OCI-LY3 (cell line): ENCODE measurements at regions not wholly inside any gene's neighbourhood (a gene's known extent, or its start where the extent isn't known, plus 50 kb on each side); places are given as distances from the start of the nearest gene placed in this dataset.

Source experiments
- H2AFZ ChIP-seq: fragments of 200-600, 300-600 bp; shearing (Covaris generic); 2 replicates; pipeline ENCODE4 v1.6.0; 2014; ENCODE audit warnings: antibody characterized with exemption, low read depth, low read length
- H3K27ac ChIP-seq: fragments of 200-600, 300-600 bp; sonication (generic); 2 replicates; pipeline ENCODE4 v1.5.1; 2014; ENCODE audit warnings: mild to moderate bottlenecking, low read length, moderate library complexity, mixed read lengths
- H3K27me3 ChIP-seq: fragments of 200-600, 300-600 bp; sonication (generic); 2 replicates; pipeline ENCODE4 v1.6.1; 2014; ENCODE audit warnings: low read depth, low read length, mixed read lengths
- H3K36me3 ChIP-seq: fragments of 200-600, 300-600 bp; sonication (generic); replicated peaks from 2 replicates; pipeline ENCODE3; 2014; ENCODE audit warnings: low read depth, low read length, mixed read lengths
- H3K4me1 ChIP-seq: fragments of 300-600, 200-600 bp; sonication (generic); 2 replicates; pipeline ENCODE4 v1.6.1; 2014; ENCODE audit warnings: low read length, mixed read lengths
- H3K4me2 ChIP-seq: fragments of 200-600, 300-600 bp; sonication (generic); 2 replicates; pipeline ENCODE4 v1.6.1; 2014; ENCODE audit warnings: low read length, mixed read lengths
- H3K4me3 ChIP-seq: fragments of 300-600, 200-600 bp; sonication (generic); 2 replicates; pipeline ENCODE4 v1.5.1; 2014; ENCODE audit warnings: antibody characterized with exemption, mild to moderate bottlenecking, low read length, moderate library complexity
- H3K79me2 ChIP-seq: fragments of 300-600, 200-600 bp; shearing (Covaris generic); 2 replicates; pipeline ENCODE4 v1.6.1; 2014; ENCODE audit warnings: mild to moderate bottlenecking, low read length, mixed read lengths
- H3K9ac ChIP-seq: fragments of 300-600, 200-600 bp; shearing (Covaris generic); 2 replicates; pipeline ENCODE4 v1.6.0; 2014; ENCODE audit warnings: mild to moderate bottlenecking, low read length, moderate library complexity
- H3K9me3 ChIP-seq: fragments of 200-600, 300-600 bp; shearing (Covaris generic); 2 replicates; pipeline ENCODE4 v1.6.1; 2014; ENCODE audit warnings: low read length, mixed read lengths; ENCODE audit not compliant: insufficient read depth
- H4K20me1 ChIP-seq: fragments of 200-600, 300-600 bp; sonication (generic); 2 replicates; pipeline ENCODE4 v1.6.1; 2016; ENCODE audit warnings: low read length, mixed read lengths; ENCODE audit not compliant: insufficient read depth
- EZH2phosphoT487 ChIP-seq: fragments of 200-600 bp; shearing (Covaris generic); IDR thresholded peaks from 2 replicates; pipeline ENCODE4 v1.6.1; 2018; ENCODE audit warnings: antibody characterized with exemption, mixed run types, low read depth
- TF ChIP-seq, protein P1 (sequence below): fragments of 200-600, 300-600 bp; sonication (generic); IDR thresholded peaks from 2 replicates; pipeline ENCODE4 v1.5.1; 2014; ENCODE audit warnings: antibody characterized with exemption, low read length, low read depth

DNA sequence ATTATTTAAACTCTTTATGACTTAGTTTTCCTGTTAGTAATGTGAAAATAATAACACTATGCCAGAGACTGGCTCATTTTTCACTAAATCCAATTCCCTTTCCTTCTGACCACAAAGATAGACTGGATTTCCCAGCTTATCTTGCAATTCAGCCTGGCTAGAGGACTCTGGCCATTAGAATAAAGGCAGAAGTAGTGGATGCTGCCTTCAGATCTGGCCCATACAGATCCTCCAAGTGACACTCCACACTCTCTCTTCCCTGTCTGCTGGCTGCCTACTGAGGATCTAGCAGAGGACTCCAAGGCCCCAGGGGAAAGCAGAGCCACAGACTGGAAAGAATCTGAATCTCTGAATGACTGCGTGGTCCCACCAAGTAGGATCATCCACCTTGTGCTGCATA is 188.8 kb upstream of the LMNTD1 start:
- no peaks in the 10 kb centered on the region for H4K20me1 ChIP-seq
- no peak overlapping the region for H3K9ac ChIP-seq
- H3K9me3 ChIP-seq = peaks cover 7% of the 10 kb centered on the region; the same call in 1 of the 2 replicates
- no peaks in the 10 kb centered on the region for H3K4me1 ChIP-seq
- H3K4me2 ChIP-seq = no peak overlapping the region
- no peak overlapping the region for H2AFZ ChIP-seq
- H3K27ac ChIP-seq = no peak overlapping the region
- no peaks in the 10 kb centered on the region for H3K27me3 ChIP-seq
- TF ChIP-seq EZH2phosphoT487 = no peak
- H3K4me3 ChIP-seq = no peak overlapping the region
- H3K36me3 ChIP-seq = no peaks in the 10 kb centered on the region
- no peaks in the 10 kb centered on the region for H3K79me2 ChIP-seq

DNA sequence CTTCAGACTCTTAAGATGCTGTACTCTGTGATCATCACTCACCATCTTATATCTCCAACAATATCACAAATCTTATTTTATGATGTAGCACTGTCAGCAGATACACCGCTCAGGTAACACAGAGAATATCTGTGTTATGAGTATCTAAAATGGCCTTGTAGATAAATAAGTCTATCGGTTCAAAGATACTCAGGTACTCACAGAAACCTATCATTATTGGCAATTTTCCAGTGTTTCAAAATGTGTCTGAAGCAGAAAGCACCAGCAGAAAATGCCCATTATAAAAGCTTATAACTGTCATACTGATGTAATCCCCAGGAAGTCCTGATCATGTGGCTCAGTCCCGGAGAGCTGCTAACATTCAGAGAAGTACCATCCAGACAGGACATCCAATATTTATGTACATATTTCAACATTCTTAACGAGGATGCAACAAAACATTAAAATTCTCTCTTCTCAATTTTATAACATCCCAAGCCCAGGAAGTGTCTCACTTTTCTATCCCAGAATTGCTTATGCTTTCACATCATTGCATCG is 190.7 kb upstream of the LMNTD1 start:
- no peak for TF ChIP-seq EZH2phosphoT487
- TF ChIP-seq, protein P1, sequence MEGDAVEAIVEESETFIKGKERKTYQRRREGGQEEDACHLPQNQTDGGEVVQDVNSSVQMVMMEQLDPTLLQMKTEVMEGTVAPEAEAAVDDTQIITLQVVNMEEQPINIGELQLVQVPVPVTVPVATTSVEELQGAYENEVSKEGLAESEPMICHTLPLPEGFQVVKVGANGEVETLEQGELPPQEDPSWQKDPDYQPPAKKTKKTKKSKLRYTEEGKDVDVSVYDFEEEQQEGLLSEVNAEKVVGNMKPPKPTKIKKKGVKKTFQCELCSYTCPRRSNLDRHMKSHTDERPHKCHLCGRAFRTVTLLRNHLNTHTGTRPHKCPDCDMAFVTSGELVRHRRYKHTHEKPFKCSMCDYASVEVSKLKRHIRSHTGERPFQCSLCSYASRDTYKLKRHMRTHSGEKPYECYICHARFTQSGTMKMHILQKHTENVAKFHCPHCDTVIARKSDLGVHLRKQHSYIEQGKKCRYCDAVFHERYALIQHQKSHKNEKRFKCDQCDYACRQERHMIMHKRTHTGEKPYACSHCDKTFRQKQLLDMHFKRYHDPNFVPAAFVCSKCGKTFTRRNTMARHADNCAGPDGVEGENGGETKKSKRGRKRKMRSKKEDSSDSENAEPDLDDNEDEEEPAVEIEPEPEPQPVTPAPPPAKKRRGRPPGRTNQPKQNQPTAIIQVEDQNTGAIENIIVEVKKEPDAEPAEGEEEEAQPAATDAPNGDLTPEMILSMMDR = no peak
- Histone ChIP-seq H3K4me2 (no peak overlapping the region), H3K9me3 (no peaks in the 10 kb centered on the region)

DNA sequence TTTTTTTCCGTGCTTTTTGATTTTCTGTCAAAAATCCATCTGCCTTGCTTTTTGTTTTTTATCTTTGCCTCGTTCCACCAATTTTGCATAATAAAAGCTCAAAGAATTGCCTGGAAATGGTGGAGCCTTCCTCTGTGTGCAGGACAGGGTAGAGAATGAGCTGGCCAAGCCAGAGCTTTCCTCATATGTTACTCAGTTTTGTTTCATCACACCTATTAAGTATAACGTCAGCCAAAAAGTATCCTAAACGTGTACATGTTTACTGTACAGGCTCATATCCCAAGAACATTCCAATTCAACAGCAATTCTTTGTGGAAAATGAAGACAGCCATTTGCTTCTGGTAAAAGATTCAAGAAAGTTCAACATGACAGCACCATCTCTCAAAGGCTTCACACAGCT is 191.2 kb upstream of the LMNTD1 start:
- Histone ChIP-seq H3K9me3 (no peaks in the 10 kb centered on the region), H3K36me3 (no peaks in the 10 kb centered on the region), H3K4me1 (no peaks in the 10 kb centered on the region), H3K4me2 (no peak overlapping the region), H2AFZ (no peak overlapping the region), H4K20me1 (no peaks in the 10 kb centered on the region), H3K9ac (no peak overlapping the region), H3K27ac (no peak overlapping the region), H3K79me2 (no peaks in the 10 kb centered on the region), H3K4me3 (no peak overlapping the region), H3K27me3 (no peaks in the 10 kb centered on the region)
- no peak for TF ChIP-seq EZH2phosphoT487
- TF ChIP-seq, protein P1 = no peak

More for the DNA sequence above, 190.7 kb upstream of the LMNTD1 start:
- Histone ChIP-seq H3K4me1 (no peaks in the 10 kb centered on the region), H3K4me3 (no peak overlapping the region), H2AFZ (no peak overlapping the region), H3K79me2 (no peaks in the 10 kb centered on the region), H3K36me3 (no peaks in the 10 kb centered on the region), H3K27ac (no peak overlapping the region), H4K20me1 (no peaks in the 10 kb centered on the region), H3K9ac (no peak overlapping the region), H3K27me3 (no peaks in the 10 kb centered on the region)

DNA sequence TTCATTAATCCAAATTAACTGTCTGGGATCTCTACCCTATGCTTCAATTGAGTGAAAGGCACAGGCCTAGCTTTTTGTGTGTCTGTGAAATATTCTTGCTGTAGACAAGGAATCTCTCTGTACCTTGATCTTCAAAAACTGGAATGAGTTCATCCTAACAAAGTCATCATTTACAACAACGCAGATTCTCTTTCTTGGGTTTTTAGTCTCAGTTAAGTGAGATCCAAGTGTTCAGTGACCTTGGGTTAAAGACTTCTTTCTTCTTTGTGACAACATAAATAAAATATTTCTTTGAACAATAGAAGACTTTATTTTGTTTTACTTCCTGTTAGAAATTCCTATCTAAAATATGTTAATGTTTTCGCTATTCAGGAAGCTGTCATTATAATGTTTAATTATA is 192.2 kb upstream of the LMNTD1 start:
- Histone ChIP-seq H2AFZ (no peak overlapping the region), H3K9ac (no peak overlapping the region), H3K4me2 (no peak overlapping the region), H3K79me2 (no peaks in the 10 kb centered on the region), H3K27me3 (no peaks in the 10 kb centered on the region), H4K20me1 (no peaks in the 10 kb centered on the region), H3K36me3 (no peaks in the 10 kb centered on the region), H3K9me3 (no peaks in the 10 kb centered on the region), H3K4me3 (no peak overlapping the region), H3K27ac (no peak overlapping the region), H3K4me1 (no peaks in the 10 kb centered on the region)
- TF ChIP-seq, protein P1 = no peak
- no peak for TF ChIP-seq EZH2phosphoT487
